SK-N-MC (cell line): ENCODE measurements at regions not wholly inside any gene's neighbourhood (a gene's known extent, or its start where the extent isn't known, plus 50 kb on each side); places are given as distances from the start of the nearest gene placed in this dataset.

ENCODE experiments used
- EZH2 ChIP-seq: fragments of 200-600 bp; sonication (generic); IDR thresholded peaks from one replicate; pipeline ENCODE4 v1.6.1; 2017; ENCODE audit warnings: antibody characterized with exemption
- FOXP2 ChIP-seq: optimal IDR thresholded peaks from 2 replicates; pipeline ENCODE3; 2011; ENCODE audit warnings: mild to moderate bottlenecking, moderate library complexity; ENCODE audit not compliant: insufficient read depth; ENCODE audit errors: extremely low read length, control extremely low read depth
- POLR2AphosphoS5 ChIP-seq: IDR thresholded peaks from 2 replicates; pipeline ENCODE4 v1.6.1; 2012; ENCODE audit warnings: mild to moderate bottlenecking, low read depth, low read length, borderline replicate concordance

DNA sequence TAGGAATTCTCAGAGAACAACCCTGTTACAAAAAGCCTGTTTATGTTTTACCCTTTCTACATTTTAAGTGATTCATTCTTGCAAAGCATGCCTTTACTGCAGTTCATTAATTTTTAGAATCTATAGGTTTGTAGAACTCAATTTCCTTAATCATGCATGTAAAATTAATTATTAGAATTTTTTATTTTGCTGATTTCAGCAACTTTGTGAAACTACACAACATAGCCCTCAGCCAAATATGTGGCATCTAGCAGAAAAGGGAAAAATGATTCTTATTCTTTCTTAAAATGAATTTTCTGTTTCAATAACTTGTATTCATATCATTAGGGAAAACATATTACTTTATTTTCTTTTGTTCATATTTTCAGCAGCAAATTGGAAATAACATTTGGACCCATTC lies 392.9 kb upstream of the PFKP start:
- TF ChIP-seq EZH2 (no peak), POLR2AphosphoS5 (no peak), FOXP2 (no peak)
